GM21526 (cell line): ENCODE measurements at regions not wholly inside any gene's neighbourhood (a gene's known extent, or its start where the extent isn't known, plus 50 kb on each side); places are given as distances from the start of the nearest gene placed in this dataset.

Experiments used
- ATAC-seq: cut with Tn5 transposase; IDR thresholded peaks from one replicate; pipeline ENCODE4 v1.9.1; 2021; ENCODE audit warnings: moderate library complexity; ENCODE audit not compliant: unreplicated experiment, low FRiP score

DNA sequence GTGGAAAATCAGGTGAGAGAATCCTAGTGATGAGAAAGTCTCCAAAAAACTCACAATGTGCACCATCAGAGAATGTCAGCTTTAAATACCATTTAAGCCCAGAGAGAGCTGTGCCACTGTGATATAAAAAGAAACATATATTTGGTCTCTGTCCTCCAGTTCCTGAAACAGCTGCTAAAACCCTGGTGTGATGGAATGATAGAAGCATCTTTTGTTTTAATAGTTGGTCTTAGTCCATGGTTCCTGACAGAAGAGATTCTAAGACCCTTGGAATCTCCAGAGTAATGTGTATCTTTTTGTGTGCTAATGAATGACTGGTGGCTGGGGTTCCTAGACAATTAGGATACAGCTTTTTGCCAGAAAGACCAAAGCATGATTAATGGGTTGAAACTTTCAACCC is 302.8 kb upstream of the B3GALT2 start:
- ATAC-seq, result no peak

- ATAC-seq, result no peak
These were observed 301.3 kb upstream of the B3GALT2 start for GRCh38 chr1:193487722-193488121.

DNA sequence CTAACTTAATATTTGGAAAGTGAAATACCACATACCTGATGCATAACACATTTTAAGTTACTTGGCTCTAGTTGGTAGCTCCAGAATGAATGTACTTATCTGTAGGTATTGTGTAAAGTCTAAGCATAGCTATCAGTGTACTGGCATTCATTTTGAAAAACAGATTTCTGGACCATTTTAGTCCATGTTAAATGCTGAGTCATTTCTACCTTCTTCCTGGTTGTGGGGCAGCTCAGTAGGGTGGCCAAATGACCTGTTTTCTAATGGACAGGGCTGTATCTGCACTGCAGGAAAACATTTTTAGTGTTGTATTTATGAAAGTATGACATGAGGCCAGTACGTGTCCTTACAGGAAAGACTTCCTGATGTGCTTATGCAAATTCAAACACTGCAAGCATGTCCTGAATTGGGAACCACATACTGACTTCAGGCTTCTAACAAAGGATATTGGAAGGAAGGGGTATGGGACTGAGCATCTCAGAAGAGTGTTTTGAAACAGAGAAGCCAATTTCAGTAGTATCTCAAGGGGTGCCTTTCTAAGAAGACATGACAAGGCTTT is 300.3 kb upstream of the B3GALT2 start:
- ATAC-seq, result no peak

DNA sequence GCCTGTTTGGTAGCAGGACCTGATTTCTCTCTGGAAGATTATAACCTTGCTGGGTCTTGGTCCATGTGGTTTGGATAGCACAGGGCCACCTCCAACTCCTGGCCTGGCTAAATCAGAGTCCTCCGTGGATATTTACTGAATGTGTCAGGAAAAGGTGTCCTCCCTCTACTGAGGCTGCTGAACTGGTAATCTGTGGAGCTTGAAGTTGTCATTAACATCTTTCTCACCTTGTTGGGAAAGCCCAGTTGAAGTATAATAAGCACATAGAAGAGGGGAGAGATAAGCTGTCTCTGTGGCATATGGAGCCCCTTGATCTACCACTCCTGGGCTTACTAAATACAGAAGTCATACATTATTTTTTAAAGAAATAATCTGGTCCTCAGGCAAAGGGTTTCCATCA is 294.3 kb upstream of the B3GALT2 start:
- ATAC-seq, result no peak

- peak; percentile 98 for ATAC-seq
These were observed 292.8 kb upstream of the B3GALT2 start for GRCh38 chr1:193479187-193479586.

DNA sequence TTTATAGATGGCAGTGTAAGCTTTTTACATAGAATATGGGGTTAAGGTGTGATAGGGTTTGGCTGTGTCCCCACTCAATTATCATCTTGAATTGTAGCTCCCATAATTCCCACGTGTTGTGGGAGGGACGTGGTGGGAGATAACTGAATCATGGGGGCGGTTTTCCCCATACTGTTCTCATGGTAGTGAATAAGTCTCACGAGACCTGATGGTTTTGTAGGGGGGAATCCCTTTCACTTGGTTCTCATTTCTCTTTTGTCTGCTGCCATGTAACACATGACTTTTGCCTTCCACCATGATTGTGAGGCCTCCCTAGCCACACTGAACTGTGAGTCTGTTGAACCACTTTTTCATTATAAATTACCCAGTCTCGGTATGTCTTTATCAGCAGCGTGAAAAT is 290.3 kb upstream of the B3GALT2 start:
- no peak for ATAC-seq

DNA sequence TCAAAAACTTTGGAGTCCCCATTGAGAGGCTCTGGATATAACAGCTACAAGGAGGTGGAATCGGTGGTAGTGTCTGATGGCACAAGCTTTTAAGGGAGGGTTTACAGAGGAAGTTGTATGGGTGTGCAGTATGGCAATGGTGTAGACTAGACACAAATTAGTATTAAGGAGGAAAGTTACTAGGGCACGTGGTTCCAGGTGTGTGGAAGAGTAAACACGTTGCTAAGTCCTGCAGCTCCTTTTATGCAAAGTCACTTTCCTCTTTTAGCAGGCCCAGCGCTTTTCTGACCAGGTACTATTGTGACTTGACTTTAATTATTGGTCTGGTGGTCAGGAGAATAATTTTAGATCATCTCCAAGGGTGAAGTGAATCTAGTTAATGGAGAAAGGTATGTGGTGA is 287.5 kb upstream of the B3GALT2 start:
- no peak for ATAC-seq

DNA sequence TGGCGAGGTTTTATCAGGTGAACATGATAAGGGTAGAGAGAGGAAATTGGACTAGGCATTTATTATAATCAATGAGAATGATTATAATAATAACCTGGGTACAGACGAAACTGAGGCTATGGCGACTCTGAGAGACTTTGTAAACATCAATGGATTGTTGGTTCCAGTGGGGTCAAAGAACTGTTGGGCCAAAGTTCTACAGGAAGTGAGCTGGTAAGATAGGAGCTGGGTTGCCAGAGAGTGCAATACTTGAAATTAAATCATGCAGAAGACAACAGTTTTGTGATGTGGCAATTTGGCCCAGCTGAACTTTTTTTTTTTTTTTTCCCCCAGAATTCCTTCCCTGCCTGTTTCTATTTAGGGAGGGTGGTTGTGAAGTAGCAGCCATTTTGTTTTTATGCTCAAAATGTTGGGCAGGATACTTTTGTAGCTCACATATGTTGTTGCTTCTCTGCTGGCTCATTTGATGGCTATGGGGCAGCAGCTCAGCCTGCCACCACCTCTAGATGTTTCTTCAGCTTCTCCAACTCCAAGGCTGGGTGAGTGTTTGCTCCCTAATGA is 286.5 kb upstream of the B3GALT2 start:
- no peak for ATAC-seq

- ATAC-seq, result no peak
These were observed 286.0 kb upstream of the B3GALT2 start for GRCh38 chr1:193472430-193472829.

GRCh38 chr1:193471981-193472380 is 285.6 kb upstream of the B3GALT2 start:
- no peak for ATAC-seq

DNA sequence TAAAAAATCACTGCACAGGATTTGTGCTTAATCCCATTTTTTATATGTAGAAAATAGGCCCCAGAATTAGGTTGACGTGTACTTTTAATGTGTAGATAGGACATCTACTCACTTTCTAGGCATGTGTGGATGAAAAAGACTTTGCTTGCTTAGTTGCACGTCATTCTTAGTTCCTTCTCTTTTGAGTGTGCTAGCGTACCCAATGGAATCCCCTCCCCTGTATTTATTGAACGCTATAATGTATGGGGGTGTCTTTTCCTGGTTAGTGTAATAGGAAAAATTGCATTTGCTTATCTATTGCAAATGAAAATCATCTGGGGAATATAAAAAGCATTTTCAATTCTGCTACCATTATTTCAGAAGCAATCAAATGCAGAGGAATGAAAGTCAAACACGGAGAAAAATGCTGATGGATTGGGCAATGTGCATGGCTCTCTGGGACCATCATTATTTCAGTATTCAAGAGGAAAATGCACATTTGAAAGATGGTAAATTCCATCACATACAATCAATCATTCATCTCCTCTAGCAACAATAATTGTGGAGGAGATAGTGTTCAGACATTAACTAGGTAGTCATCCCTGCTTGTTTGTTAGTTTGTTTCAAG is 277.0 kb upstream of the B3GALT2 start:
- no peak for ATAC-seq

DNA sequence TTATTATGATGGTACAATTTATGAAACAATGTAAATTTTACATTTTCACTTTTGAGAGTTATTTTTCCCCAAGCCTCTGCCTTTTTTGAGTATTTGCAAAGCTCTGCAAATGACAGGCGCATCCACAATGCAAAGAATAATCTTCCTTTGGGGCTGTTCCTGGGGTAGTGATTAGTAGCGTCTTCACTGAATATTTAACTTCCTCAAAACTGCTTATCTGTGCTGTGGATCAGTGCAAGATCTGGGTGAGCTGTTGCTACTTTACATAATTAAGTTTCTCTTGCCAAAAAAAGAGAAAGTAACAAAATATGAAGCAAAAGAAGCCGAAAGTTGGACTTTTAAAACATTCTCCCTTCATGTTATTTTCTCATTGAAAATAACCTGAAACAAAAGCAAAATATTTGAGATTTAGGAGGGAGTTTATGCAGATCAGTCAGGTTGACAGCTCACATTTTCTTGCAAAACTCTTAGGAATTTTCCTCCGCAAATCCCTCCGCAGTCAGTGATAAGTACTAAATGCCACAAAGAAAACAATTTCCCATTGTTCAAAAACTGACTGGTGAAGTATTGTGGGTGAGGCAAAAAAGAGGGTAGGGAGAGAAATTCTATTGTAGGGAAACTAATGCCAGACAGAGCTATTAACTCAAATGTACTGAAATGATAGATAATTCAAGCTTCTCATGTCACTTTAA is 276.4 kb upstream of the B3GALT2 start:
- no peak for ATAC-seq

DNA sequence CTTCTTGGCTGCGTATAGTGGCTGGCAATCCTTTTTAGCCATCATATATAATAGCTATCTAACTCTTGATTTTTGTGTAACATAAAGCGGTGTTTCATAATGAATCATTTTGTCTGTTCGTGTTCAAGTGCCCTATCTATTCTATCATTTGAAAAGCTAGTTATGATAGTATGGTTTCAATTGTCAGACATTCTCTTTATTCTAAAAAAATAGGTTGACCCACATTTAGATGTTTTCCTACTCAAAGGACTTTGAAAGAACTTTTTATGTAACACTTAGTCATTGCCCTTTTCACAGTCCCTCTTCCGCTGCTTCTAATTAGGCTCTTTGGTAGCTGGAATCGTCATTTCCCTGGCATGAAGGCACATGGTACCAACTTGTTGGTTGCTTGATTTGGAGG is 272.2 kb upstream of the B3GALT2 start:
- ATAC-seq, result no peak

DNA sequence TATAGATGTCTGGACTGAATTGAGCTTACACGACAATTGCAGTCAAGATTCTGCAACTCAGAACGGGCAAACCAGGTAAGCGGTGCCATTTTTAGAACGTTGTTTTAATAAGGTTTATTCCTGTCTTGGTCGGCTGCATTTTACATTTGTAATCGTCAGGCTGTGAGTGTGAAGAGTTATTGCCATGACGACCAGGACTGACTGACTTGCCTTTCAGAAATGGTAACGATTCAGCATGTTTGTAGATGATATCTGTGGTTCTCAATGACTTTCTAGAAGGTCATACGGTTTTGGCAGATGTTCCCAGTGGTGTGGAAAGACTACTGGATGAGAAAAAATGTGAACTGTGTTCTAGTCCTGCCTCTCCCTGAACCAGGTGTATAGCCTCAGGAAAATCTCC is 271.3 kb upstream of the B3GALT2 start:
- ATAC-seq, result no peak

GRCh38 chr1:193456811-193457280 is 270.4 kb upstream of the B3GALT2 start:
- ATAC-seq, result peak; percentile 57

DNA sequence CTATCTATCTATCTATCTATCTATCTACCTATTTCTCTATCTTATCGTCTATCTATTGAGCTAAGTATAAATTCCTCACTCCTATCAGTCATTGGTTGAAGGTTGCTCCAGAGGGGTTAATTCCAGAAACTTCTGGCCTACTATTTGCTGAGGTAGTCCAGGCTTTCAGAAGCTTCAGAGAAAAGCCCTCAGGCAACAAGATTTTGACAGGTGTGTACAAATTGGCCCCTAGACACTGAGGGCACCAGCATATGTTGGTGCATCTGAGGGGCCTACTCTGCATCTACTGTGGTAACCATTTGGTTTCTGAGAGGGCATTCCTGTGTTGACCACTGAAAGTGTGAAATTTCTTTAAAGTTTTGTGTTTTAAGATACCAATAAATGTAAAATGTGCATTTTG is 265.2 kb upstream of the B3GALT2 start:
- ATAC-seq, result no peak

DNA sequence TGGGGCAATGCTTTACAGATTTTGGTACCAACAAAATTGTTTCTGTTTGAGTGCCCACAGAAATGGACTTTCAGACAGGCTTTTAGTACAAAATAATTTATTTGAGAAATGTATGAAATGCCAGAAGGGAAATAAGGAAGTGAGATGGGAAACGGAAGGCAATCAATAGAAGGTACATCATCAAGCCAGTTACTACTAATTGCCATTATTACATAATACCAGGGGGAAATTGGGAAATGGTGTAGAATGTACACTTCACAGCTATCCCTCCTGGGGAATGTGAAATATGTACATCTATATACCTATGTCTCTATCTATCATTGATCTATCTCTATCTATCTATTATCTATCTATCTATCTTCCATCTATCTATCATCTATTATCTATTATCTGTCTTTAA is 264.6 kb upstream of the B3GALT2 start:
- no peak for ATAC-seq

DNA sequence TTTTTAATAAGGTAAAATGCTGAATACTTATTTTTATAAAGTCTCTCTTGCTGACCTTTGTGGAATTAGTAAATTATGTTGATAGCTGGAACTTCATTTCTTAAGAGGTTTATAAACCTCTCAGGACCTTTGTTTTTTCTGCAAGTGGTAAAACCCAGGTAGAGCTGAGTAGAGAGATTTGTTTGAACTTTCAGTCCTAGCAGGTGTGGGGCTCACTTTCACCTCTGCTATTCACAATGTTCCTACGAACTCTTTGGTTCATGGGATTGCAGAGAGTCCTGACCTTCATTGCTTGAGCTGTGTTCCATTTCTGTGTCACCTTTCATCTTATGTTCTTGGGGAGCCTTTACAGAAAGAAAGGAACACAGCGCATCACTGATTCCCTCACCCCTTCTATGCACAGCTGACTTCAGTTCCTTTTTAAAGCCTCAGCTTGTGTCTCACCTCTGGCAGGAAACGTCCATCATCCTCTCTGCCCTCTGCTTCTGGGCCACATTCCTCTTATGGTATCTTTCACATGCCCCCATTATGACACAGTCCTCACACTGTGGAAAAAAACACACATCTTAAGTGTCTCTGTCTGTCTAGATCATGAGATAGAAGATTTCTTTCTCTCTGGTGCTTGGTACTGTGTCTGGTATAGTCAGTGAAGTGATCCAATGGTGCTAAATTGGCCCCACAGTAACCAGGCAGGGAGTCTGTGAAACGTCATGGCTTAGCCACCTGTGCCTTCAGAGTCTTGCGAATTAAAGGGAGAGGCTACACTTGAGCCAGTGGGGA is 262.5 kb upstream of the B3GALT2 start:
- peak; percentile 94 for ATAC-seq

DNA sequence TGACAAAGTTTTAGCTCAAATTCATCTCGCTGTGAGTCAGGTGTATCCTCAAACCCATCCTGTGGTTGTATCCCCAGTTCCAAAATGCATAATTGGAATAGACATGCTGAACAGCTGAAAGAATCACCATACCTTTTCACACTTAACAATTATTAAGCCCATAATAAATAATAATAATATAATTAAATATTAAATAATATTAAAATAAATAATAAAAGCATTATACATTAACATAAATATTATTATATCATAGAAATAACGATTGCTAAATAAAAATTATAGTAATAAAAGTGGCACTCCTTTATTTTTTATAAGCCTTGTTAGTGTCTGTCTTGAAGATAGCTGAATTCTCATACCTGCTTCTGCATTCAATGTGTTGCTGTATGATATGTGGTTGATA is 257.5 kb upstream of the B3GALT2 start:
- ATAC-seq, result no peak

DNA sequence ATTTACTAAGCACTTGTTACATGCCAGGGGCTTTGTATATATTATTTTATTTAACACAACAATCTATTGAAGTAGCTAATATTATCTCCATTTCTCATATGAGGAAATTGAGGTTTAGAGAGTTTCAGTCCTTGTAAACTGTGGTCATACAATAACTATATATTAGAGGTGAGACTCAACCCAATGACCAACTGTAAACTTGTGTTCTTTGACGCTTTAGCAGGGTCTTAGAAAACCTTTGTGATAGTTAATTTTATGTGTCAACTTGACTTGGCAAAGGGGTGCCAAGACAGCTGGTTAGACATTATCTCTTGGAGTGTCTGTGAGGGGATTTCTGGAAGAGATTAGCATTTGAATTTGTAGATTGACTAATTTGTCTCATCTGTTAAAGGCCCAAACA is 252.4 kb upstream of the B3GALT2 start:
- peak; percentile 55 for ATAC-seq

GRCh38 chr1:193438312-193438711 is 251.9 kb upstream of the B3GALT2 start:
- peak; percentile 12 for ATAC-seq
